Activated CD4-positive, alpha-beta T cell treated with anti-CD3 and anti-CD28 coated beads for 24 hours (primary cell): ENCODE measurements at regions not wholly inside any gene's neighbourhood (a gene's known extent, or its start where the extent isn't known, plus 50 kb on each side); places are given as distances from the start of the nearest gene placed in this dataset.
"Not testable (repeated sequence)": the region's sequence is repeated elsewhere in the genome, so short reads cannot be mapped to it uniquely, and the experiment has no call there.

Experiments
- DNase-seq, 2 donors: peaks; one replicate each; pipeline ENCODE4 v3.0.0-alpha.2; 2020; ENCODE audit warnings: low read depth in 2 of 2

- DNase-seq, result no peak
Measured at GRCh38 chr2:82814146-82814545, 1644.9 kb downstream of the SUCLG1 start.

GRCh38 chr2:82811946-82812345, 1647.1 kb downstream of the SUCLG1 start:
- no peak for DNase-seq

GRCh38 chr2:82803307-82803706, 1655.8 kb downstream of the SUCLG1 start:
- DNase-seq, result no peak

GRCh38 chr2:82797469-82797868, 1661.6 kb downstream of the SUCLG1 start:
- no peak for DNase-seq

- DNase-seq, result no peak
Measured at GRCh38 chr2:82796132-82796531, 1662.9 kb downstream of the SUCLG1 start.

GRCh38 chr2:82795446-82795845, 1663.6 kb downstream of the SUCLG1 start:
- DNase-seq, result no peak

GRCh38 chr2:82793711-82794435, 1665.2 kb downstream of the SUCLG1 start:
- no peak for DNase-seq

- no peak for DNase-seq
Measured at GRCh38 chr2:82792316-82792715, 1666.8 kb downstream of the SUCLG1 start.

- DNase-seq, result no peak
Measured at GRCh38 chr2:82790206-82791021, 1668.7 kb downstream of the SUCLG1 start.

GRCh38 chr2:82789851-82790205, 1669.3 kb downstream of the SUCLG1 start:
- DNase-seq, result no peak

GRCh38 chr2:82781176-82781915, 1677.7 kb downstream of the SUCLG1 start:
- no peak for DNase-seq

GRCh38 chr2:82780050-82780449, 1679.0 kb downstream of the SUCLG1 start:
- DNase-seq, result no peak

GRCh38 chr2:82752396-82752795, 1706.7 kb downstream of the SUCLG1 start:
- DNase-seq, result no peak

- no peak for DNase-seq
Measured at GRCh38 chr2:82748653-82749052, 1710.4 kb downstream of the SUCLG1 start.

GRCh38 chr2:82740527-82740926, 1718.6 kb downstream of the SUCLG1 start:
- no peak for DNase-seq

GRCh38 chr2:82737965-82738364, 1721.1 kb downstream of the SUCLG1 start:
- DNase-seq, result not testable (repeated sequence)

- DNase-seq, result no peak
Measured at GRCh38 chr2:82735336-82735735, 1723.7 kb downstream of the SUCLG1 start.

GRCh38 chr2:82731824-82732223, 1727.3 kb downstream of the SUCLG1 start:
- no peak for DNase-seq

- DNase-seq, result no peak
Measured at GRCh38 chr2:82730811-82731210, 1728.3 kb downstream of the SUCLG1 start.

GRCh38 chr2:82728090-82728489, 1731.0 kb downstream of the SUCLG1 start:
- DNase-seq, result no peak

- DNase-seq, result no peak
Measured at GRCh38 chr2:82708681-82709080, 1750.4 kb downstream of the SUCLG1 start.

- no peak for DNase-seq
Measured at GRCh38 chr2:82697231-82697630, 1761.8 kb downstream of the SUCLG1 start.

GRCh38 chr2:82694431-82694830, 1764.6 kb downstream of the SUCLG1 start:
- no peak for DNase-seq
